Adrenal gland (tissue), 9 donors: ENCODE measurements at regions not wholly inside any gene's neighbourhood (a gene's known extent, or its start where the extent isn't known, plus 50 kb on each side); places are given as distances from the start of the nearest gene placed in this dataset.

Experiments
- DNase-seq, 7 donors: peaks; one replicate each; pipeline ENCODE4 v3.0.0-alpha.2; 2019 to 2020
- H3K27ac ChIP-seq, 5 donors: fragments of 200-600 bp; sonication (generic) in 4 of 5; 1 replicate in 3 of 5; 2 replicates in 2 of 5; pipeline versions ENCODE4 v1.5.1 to v1.8.0; 2016 to 2020; ENCODE audit warnings: mild to moderate bottlenecking in 1 of 5
- H3K27me3 ChIP-seq: fragments of 200-600 bp; 2 replicates; pipeline ENCODE4 v1.8.0; 2021
- H3K36me3 ChIP-seq, 2 donors: fragments of 200-600 bp; replicated peaks in 1 of 2; 1 replicate in 1 of 2; 2 replicates in 1 of 2; pipeline versions ENCODE4 v1.5.1 to v1.8.0; 2018 to 2022
- H3K4me1 ChIP-seq, 2 donors: fragments of 200-600 bp; replicated peaks in 1 of 2; 1 replicate in 1 of 2; 2 replicates in 1 of 2; pipeline versions ENCODE4 v1.5.1 to v1.8.0; 2018 to 2021
- H3K4me3 ChIP-seq, 4 donors: fragments of 200-600 bp; sonication (generic) in 3 of 4; one replicate each; pipeline ENCODE4 v1.5.1; 2016 to 2018
- H3K9me3 ChIP-seq, 3 donors: fragments of 200-600 bp; sonication (generic) in 1 of 3; replicated peaks in 1 of 3; 1 replicate in 2 of 3; 2 replicates in 1 of 3; pipeline versions ENCODE4 v1.5.1 to v1.8.0; 2016 to 2021
- POLR2A ChIP-seq, 2 donors: fragments of 450-650 bp; IDR thresholded peaks; one replicate each; pipeline ENCODE4 v1.6.1; 2017; ENCODE audit warnings: antibody characterized with exemption in 2 of 2, mild to moderate bottlenecking in 2 of 2, moderate library complexity in 1 of 2
- WGBS, 4 donors: extraction: QIAGEN DNeasy Blood & Tissue Kit in 2 of 4; methylation state at CpG; one replicate each; pipeline versions ENCODE4 v1.1.5 to v1.1.7; 2013 to 2017; 5-methylcytosine and 5-hydroxymethylcytosine counted together
- intact Hi-C, 2 donors: fragments of 100-400 bp; cut with DNase I; formaldehyde crosslinking; loops; one replicate each; pipeline versions ENCODE4 v1.14.1 to v1.15.0; 2022 to 2023
- TF ChIP-seq, protein P1 (sequence below), 6 experiments: fragments of 450-650 bp in 4 of 6; fragments of 200-600 bp in 2 of 6; sonication (generic) in 1 of 6; IDR thresholded peaks; 1 replicate in 5 of 6; 2 replicates in 1 of 6; pipeline versions ENCODE4 v1.5.1 to v1.8.0; 2016 to 2021; ENCODE audit warnings: antibody characterized with exemption in 6 of 6, mild to moderate bottlenecking in 2 of 6, moderate library complexity in 1 of 6
- donor health status: healthy with polysubstance abuse.
- donor health status: Bipolar disorder and iron deficiency.
- donor health status: DM: yes; HTN: yes; CAD: no.
- donor health status: DM: no; HTN: no; CAD: no.
- donor health status: DM: no; HTN: no; CAD: no.

DNA sequence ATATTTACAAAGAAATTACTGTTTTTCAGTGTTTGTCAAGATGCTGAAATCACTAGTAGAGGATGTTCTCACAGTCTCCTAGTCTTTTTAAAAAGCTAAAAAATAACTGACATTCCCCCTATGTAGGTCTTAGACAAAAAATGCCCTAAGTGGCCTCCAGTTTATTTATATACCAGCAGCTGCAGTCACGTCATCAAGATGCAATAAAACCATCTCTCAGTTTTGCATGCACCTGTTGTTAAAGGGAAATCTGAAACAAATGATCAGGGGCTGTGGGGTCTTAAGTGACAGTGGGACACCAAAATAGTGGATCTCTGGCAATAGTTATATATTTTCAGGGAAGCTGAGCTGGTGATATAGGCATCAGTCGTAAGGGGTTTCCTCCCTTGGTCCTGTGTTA is 146.5 kb upstream of the ARPP21 start:
- 63 to 80% (median 66%) methylated on average over 2 of the region's 2 CpGs for WGBS, 4 donors
- H3K27me3 ChIP-seq: no peaks in the 10 kb centered on the region
- H3K36me3 ChIP-seq: no peaks in the 10 kb centered on the region
- no peak for DNase-seq
- no peaks in the 10 kb centered on the region for H3K4me1 ChIP-seq
- intact Hi-C loops: no loop called here
- H3K4me3 ChIP-seq: no peak overlapping the region
- no peak overlapping the region for H3K27ac ChIP-seq
- TF ChIP-seq POLR2A (IDR thresholded peaks at IDR 0.05): no peak
- TF ChIP-seq, protein P1, sequence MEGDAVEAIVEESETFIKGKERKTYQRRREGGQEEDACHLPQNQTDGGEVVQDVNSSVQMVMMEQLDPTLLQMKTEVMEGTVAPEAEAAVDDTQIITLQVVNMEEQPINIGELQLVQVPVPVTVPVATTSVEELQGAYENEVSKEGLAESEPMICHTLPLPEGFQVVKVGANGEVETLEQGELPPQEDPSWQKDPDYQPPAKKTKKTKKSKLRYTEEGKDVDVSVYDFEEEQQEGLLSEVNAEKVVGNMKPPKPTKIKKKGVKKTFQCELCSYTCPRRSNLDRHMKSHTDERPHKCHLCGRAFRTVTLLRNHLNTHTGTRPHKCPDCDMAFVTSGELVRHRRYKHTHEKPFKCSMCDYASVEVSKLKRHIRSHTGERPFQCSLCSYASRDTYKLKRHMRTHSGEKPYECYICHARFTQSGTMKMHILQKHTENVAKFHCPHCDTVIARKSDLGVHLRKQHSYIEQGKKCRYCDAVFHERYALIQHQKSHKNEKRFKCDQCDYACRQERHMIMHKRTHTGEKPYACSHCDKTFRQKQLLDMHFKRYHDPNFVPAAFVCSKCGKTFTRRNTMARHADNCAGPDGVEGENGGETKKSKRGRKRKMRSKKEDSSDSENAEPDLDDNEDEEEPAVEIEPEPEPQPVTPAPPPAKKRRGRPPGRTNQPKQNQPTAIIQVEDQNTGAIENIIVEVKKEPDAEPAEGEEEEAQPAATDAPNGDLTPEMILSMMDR (IDR thresholded peaks at IDR 0.05): no peak
- no peaks in the 10 kb centered on the region for H3K9me3 ChIP-seq

DNA sequence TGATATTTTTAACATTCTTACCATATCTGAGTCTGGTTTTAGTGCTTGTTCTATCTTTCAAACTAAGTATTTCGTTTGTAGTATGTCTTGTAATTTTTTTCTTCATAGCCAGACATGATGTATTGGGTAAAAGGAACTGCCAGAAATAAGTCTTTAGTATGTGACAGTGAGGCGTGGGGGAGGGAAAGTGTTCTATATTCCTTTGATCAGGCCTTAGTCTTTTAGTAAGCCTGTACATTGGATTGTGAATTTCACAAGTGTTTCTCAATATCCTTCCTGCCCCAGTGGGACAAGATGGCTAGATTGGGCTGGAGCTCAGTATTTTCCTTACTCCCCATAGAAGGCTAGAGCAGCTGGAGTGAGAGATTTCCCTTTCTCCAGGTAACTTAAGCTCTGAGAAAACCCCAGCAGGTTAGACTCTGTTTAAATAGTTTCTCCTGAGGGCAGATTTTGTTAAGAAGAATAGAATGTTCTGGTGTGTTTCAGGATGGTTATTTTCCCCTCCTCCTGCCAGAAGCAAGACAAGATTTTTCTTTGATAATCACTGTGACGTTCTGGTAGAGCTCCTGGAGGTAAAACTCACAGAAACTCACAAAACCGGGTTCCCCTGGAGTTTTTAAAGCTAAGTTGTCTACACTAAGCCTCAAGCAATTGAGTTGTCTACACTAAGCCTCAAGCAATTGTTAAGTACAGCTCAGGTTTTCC is 140.7 kb upstream of the ARPP21 start:
- 38 to 48% (median 43%) methylated on average over 4 of the region's 4 CpGs for WGBS, 4 donors
- Histone ChIP-seq H3K36me3 (no peaks in the 10 kb centered on the region), H3K27ac (no peak overlapping the region), H3K4me3 (no peak overlapping the region), H3K4me1 (no peaks in the 10 kb centered on the region), H3K9me3 (no peaks in the 10 kb centered on the region), H3K27me3 (no peaks in the 10 kb centered on the region)
- no peak for DNase-seq
- TF ChIP-seq POLR2A (IDR thresholded peaks at IDR 0.05): no peak
- TF ChIP-seq, protein P1 (IDR thresholded peaks at IDR 0.05): no peak
- intact Hi-C loops: no loop called here

DNA sequence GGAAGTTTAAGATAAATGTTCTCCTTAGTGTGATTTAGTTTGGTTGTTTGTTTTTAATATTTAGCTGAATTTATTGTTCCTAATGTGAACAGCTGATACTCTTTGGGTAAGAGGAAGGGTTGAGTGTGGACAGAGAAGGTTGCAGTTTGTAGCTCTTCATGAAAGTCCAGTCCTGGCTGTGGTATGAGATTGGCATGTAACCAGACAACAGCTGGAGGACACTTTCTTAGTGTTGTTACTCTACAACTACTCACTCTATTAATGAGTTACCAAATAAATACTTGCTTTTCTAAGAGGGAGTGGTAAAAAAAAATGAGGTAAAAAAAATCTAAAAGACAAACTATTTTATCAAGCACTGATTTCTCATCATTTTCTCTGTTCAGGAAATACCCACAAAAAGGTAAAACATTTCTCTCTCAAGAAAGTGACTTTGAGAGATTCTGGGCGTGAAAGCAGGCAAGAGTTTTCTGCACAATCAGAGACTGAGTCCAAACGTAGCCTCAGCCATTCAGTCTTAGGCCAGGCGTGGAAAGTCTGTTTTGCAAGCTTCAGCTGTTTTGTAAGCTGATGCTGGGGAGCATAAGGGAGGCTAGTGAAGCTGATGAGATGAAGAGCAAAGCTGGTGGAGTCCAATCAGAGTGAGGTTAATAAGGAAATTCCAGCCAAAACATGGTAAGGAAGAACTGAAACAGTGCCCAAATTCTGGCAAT is 138.5 kb upstream of the ARPP21 start:
- no peak overlapping the region for H3K4me3 ChIP-seq
- no peaks in the 10 kb centered on the region for H3K4me1 ChIP-seq
- TF ChIP-seq, protein P1 (IDR thresholded peaks at IDR 0.05): no peak
- no peak for TF ChIP-seq POLR2A (IDR thresholded peaks at IDR 0.05)
- 51 to 68% (median 64%) methylated on average over 3 of the region's 3 CpGs for WGBS, 4 donors
- intact Hi-C loops: no loop called here
- H3K27me3 ChIP-seq: no peaks in the 10 kb centered on the region
- no peaks in the 10 kb centered on the region for H3K36me3 ChIP-seq
- DNase-seq: no peak
- no peak overlapping the region for H3K27ac ChIP-seq
- H3K9me3 ChIP-seq: no peaks in the 10 kb centered on the region

DNA sequence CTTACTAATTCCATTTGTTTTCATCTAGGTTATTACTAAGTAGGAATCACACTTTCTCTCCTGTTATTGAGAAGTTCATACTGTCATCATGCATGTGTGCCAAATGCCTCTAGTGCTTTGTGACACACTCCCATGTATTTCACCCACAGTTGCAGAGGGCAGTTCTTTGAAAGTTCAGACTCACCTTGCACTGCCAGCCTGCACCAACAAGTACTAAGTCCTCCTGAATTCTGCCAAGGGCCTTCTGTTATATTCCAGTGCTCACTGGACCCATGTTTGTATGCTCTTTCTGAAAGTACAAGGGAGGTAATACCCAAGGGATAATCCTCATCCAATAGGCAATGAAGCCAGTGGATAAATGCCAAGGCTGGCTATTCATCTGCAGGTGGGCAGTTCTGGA is 136.6 kb upstream of the ARPP21 start:
- H3K36me3 ChIP-seq: no peaks in the 10 kb centered on the region
- H3K27ac ChIP-seq: no peak overlapping the region
- intact Hi-C loops: no loop called here
- DNase-seq: no peak
- no peaks in the 10 kb centered on the region for H3K27me3 ChIP-seq
- no peaks in the 10 kb centered on the region for H3K4me1 ChIP-seq
- no peak for TF ChIP-seq POLR2A (IDR thresholded peaks at IDR 0.05)
- TF ChIP-seq, protein P1 (IDR thresholded peaks at IDR 0.05): no peak
- no peaks in the 10 kb centered on the region for H3K9me3 ChIP-seq
- no peak overlapping the region for H3K4me3 ChIP-seq
